ENCODE measurements at regions not wholly inside any gene's neighbourhood (a gene's known extent, or its start where the extent isn't known, plus 50 kb on each side); places are given as distances from the start of the nearest gene placed in this dataset.

- TF ChIP-seq YY1 (IDR thresholded peaks at IDR 0.05; ENCODE audit: extremely low read depth, insufficient replicate concordance, low read depth, low read length) (no peak), EZH2phosphoT487 (IDR thresholded peaks at IDR 0.05; ENCODE audit: borderline replicate concordance) (no peak)
- TF ChIP-seq, protein P1, sequence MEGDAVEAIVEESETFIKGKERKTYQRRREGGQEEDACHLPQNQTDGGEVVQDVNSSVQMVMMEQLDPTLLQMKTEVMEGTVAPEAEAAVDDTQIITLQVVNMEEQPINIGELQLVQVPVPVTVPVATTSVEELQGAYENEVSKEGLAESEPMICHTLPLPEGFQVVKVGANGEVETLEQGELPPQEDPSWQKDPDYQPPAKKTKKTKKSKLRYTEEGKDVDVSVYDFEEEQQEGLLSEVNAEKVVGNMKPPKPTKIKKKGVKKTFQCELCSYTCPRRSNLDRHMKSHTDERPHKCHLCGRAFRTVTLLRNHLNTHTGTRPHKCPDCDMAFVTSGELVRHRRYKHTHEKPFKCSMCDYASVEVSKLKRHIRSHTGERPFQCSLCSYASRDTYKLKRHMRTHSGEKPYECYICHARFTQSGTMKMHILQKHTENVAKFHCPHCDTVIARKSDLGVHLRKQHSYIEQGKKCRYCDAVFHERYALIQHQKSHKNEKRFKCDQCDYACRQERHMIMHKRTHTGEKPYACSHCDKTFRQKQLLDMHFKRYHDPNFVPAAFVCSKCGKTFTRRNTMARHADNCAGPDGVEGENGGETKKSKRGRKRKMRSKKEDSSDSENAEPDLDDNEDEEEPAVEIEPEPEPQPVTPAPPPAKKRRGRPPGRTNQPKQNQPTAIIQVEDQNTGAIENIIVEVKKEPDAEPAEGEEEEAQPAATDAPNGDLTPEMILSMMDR (IDR thresholded peaks at IDR 0.05 in 2 of 3, conservative IDR thresholded peaks at IDR 0.05 in 1 of 3; ENCODE audit: borderline replicate concordance in 1 of 3, insufficient read depth in 1 of 3, low read depth in 2 of 3, low read length in 2 of 3) = no peak
Observed at GRCh38 chr9:120315154-120315553, 264.8 kb downstream of the CDK5RAP2 start.

Data from HCT116 (cell line).